Activated T-cell treated with anti-CD3 and anti-CD28 coated beads for 24 hours (primary cell): ENCODE measurements at regions not wholly inside any gene's neighbourhood (a gene's known extent, or its start where the extent isn't known, plus 50 kb on each side); places are given as distances from the start of the nearest gene placed in this dataset.

Experiments used
- DNase-seq: peaks from one replicate; pipeline ENCODE4 v3.0.0-alpha.2; 2020; ENCODE audit warnings: low read depth

DNA sequence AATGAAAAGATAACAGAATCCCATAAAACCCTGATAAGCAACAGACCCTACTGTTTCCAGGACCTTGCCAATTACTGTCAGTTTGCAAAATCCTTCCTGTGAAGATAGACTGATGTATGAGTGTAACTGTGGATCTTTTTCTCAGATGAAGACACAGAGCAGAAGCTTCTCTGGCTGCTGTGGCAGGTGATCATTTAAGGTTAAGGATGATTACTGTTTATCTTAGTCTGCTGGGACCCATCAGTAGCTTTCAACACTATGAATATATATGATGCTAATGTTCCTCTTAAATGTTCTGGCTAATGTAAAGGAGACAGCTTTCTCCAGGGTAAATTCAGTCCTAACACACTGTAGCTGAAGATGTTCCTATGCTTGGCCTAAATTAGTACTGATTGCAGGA is 56.0 kb upstream of the CTTNBP2 start:
- DNase-seq: no peak

- DNase-seq: no peak
These were observed 58.1 kb upstream of the CTTNBP2 start for GRCh38 chr7:117931314-117931713.

GRCh38 chr7:117937049-117937752 is 64.0 kb upstream of the CTTNBP2 start:
- DNase-seq: no peak

- no peak for DNase-seq
These were observed 64.7 kb upstream of the CTTNBP2 start for GRCh38 chr7:117937753-117938483.

GRCh38 chr7:117941138-117941810 is 68.0 kb upstream of the CTTNBP2 start:
- DNase-seq: no peak

DNA sequence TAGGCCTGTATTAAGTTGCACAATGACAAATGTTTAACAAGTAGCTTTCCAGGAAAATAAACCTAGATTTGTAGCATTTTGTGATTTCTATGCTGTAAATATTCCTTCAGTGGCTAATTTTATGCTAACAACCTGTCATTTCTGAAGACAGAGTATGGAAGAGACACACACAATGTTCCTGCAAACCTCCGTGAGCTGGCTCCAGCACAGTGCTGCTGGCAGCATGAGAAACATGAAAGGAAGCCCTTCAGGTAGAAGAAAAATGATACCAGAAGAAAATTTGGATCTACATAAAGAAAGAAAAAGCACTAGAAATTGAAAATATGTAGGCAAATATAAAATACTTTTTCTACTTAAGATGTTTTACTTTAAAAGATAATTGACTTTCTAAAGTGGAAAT is 69.5 kb upstream of the CTTNBP2 start:
- DNase-seq: no peak

- DNase-seq: no peak
These were observed 71.6 kb upstream of the CTTNBP2 start for GRCh38 chr7:117944886-117945285.

- DNase-seq: no peak
These were observed 73.0 kb upstream of the CTTNBP2 start for GRCh38 chr7:117946151-117946633.

DNA sequence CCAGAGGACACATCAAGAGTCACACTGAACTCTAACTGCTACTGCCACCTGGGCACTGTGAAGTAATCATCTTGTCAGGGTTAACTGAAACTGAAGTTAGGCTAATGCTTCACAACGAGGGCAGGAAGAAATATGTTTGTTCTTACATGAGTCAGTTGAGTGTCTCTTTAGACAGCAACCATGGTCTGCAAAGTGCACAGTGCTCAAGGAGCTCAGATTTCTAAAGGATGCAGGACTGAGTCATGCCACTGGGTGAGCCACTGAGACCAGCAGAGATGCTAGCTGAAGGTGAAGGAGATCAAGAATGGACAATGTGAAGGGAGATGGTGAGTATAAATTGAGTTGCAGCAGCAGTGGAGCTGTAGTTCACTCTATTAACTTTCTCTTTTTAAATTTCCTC is 76.0 kb upstream of the CTTNBP2 start:
- no peak for DNase-seq

GRCh38 chr7:117950601-117951260 is 77.5 kb upstream of the CTTNBP2 start:
- DNase-seq: no peak

DNA sequence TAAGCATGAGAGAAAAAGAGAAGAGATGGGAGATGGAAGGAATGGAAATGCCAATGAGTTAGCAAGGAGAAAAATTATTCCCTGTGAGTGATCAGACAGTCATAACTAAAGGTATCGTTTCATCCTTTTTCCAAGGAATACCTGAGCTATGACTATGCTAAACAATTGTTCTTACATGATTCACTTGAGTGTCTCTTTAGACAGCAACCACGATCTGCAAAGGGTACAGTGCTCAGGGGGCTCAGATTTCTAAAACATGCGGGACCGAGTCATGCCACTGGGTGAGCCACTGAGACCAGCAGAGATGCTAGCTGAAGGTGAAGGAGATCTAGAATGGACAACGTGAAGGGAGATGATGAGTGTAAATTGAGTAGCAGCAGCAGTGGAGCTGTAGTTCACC is 78.0 kb upstream of the CTTNBP2 start:
- DNase-seq: no peak

GRCh38 chr7:117951691-117952280 is 78.5 kb upstream of the CTTNBP2 start:
- DNase-seq: no peak

- no peak for DNase-seq
These were observed 81.8 kb upstream of the CTTNBP2 start for GRCh38 chr7:117955046-117955445.

GRCh38 chr7:117960351-117960750 is 87.1 kb upstream of the CTTNBP2 start:
- no peak for DNase-seq

GRCh38 chr7:117961235-117961634 is 88.0 kb upstream of the CTTNBP2 start:
- DNase-seq: no peak

DNA sequence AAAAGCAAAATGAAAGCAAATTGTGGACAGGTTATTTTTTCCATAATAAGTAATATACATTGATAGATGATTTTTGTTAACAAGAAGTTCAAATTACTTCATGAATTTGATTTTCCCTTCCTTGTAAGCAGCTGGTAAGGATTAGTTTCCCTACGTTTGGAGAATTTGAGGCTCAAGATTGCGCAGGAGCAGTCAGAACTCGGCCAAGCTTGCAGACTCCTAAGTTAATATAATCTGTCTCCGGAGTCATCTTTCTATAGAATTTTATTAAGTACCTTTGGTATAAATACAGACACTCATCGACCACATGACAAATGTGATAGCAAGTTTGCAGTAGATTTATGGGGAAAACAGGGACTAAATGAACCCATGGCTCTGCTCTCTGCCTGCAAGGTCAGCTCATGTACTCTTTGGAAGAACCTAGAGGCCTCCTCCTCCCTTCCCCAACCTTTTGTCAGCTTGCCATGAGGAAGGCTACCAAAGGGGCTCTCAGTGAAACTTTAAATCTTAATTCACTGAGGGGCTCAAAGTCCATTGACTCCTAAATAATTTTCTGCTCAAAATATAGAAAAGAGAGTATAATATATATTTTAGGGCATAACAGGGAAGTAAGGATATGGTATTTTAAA is 89.2 kb upstream of the CTTNBP2 start:
- DNase-seq: no peak

GRCh38 chr7:117963264-117964197 is 90.3 kb upstream of the CTTNBP2 start:
- DNase-seq: no peak

GRCh38 chr7:117970801-117971200 is 97.6 kb upstream of the CTTNBP2 start:
- DNase-seq: no peak

DNA sequence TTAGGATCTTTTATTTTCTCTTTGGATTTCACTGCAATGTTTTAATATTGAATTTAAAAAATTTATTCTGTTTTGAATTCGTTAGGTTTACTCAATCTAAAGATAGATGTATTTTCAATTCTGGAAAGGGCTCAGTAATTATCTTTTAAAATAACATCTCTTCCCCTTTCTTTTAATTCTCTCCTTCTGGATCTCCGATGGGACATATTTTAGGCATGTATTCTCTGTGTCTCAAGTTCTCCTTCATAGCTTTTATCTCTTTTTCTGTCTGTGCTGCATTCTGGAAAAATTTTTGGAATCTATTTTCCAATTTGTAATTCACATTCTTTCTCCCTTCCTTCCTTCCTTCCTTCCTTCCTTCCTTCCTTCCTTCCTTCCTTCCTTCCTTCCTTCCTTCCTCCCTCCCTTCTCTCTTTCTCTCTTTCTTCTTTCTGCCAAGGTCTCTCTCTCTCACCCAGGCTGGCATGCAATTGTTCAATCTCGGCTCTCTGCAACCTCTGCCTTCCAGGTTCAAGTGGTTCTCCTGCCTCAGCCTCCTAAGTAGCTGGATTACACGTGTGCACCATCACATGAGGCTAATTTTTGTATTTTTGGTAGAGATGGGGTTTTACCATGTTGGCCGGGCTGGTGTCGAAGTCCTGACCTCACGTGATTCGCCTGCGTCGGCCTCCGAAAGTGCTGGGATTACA is 98.5 kb upstream of the CTTNBP2 start:
- no peak for DNase-seq

- DNase-seq: no peak
These were observed 99.4 kb upstream of the CTTNBP2 start for GRCh38 chr7:117972606-117973005.
